CD14-positive monocyte (primary cell): ENCODE measurements at regions not wholly inside any gene's neighbourhood (a gene's known extent, or its start where the extent isn't known, plus 50 kb on each side); places are given as distances from the start of the nearest gene placed in this dataset.

Experiments used
- DNase-seq, 3 donors: peaks; one replicate each; pipeline ENCODE4 v3.0.0-alpha.2; 2011 to 2022
- H2AFZ ChIP-seq: 2 replicates; pipeline ENCODE4 v1.6.0; 2012; ENCODE audit warnings: mild to moderate bottlenecking, low read depth, low read length, inconsistent platforms; ENCODE audit not compliant: insufficient read depth, poor library complexity, severe bottlenecking
- H3K27ac ChIP-seq, 2 donors: 1 replicate in 1 of 2; 2 replicates in 1 of 2; pipeline ENCODE4 v1.5.1; 2012 to 2013; ENCODE audit warnings: low read length in 2 of 2, control low read depth in 1 of 2, inconsistent platforms in 1 of 2, low read depth in 1 of 2, mild to moderate bottlenecking in 1 of 2
- H3K27me3 ChIP-seq, 2 donors: one replicate each; pipeline versions ENCODE4 v1.6.0 to v1.6.1; 2011 to 2013; ENCODE audit warnings: low read length in 2 of 2; ENCODE audit not compliant: control insufficient read depth in 2 of 2, insufficient read depth in 2 of 2
- H3K36me3 ChIP-seq, 2 donors: replicated peaks in 1 of 2; 1 replicate in 1 of 2; 2 replicates in 1 of 2; pipeline versions ENCODE4 v1.5.1 to v1.6.1; 2012 to 2013; ENCODE audit warnings: low read length in 2 of 2, control low read depth in 1 of 2, inconsistent platforms in 1 of 2, mild to moderate bottlenecking in 1 of 2; ENCODE audit not compliant: insufficient read depth in 2 of 2, control insufficient read depth in 1 of 2
- H3K4me1 ChIP-seq, 2 donors: 1 replicate in 1 of 2; 2 replicates in 1 of 2; pipeline versions ENCODE4 v1.5.1 to v1.6.1; 2012 to 2013; ENCODE audit warnings: low read length in 2 of 2, control low read depth in 1 of 2, inconsistent platforms in 1 of 2, mild to moderate bottlenecking in 1 of 2, moderate library complexity in 1 of 2; ENCODE audit not compliant: insufficient read depth in 2 of 2, control insufficient read depth in 1 of 2
- H3K4me2 ChIP-seq: replicated peaks from 2 replicates; pipeline ENCODE3; 2012; ENCODE audit warnings: low read length, moderate library complexity, mild to moderate bottlenecking; ENCODE audit not compliant: poor library complexity, severe bottlenecking; ENCODE audit errors: extremely low read depth
- H3K4me3 ChIP-seq, 3 experiments: fragments of 200-600 bp in 1 of 3; sonication (generic) in 1 of 3; replicated peaks in 1 of 3; 1 replicate in 2 of 3; 2 replicates in 1 of 3; pipeline ENCODE4 v1.5.1; 2011 to 2013; ENCODE audit warnings: low read length in 3 of 3, mild to moderate bottlenecking in 3 of 3, control low read depth in 2 of 3, low read depth in 2 of 3, inconsistent platforms in 1 of 3, moderate library complexity in 1 of 3
- H3K79me2 ChIP-seq: 2 replicates; pipeline ENCODE4 v1.6.0; 2012; ENCODE audit warnings: mild to moderate bottlenecking, control low read depth, inconsistent platforms, low read length, moderate library complexity; ENCODE audit not compliant: insufficient read depth
- H3K9ac ChIP-seq: 2 replicates; pipeline ENCODE4 v1.6.0; 2017; ENCODE audit warnings: low read length, mild to moderate bottlenecking; ENCODE audit not compliant: insufficient read depth, poor library complexity, severe bottlenecking
- H3K9me3 ChIP-seq, 2 donors: replicated peaks in 1 of 2; 1 replicate in 1 of 2; 2 replicates in 1 of 2; pipeline versions ENCODE4 v1.5.1 to v1.6.1; 2012 to 2013; ENCODE audit warnings: low read length in 2 of 2, control low read depth in 1 of 2; ENCODE audit not compliant: control insufficient read depth in 1 of 2, insufficient read depth in 1 of 2
- H4K20me1 ChIP-seq: 2 replicates; pipeline ENCODE4 v1.6.0; 2012; ENCODE audit warnings: mild to moderate bottlenecking, low read length, control low read depth, moderate library complexity; ENCODE audit not compliant: insufficient read depth
- H3K27ac Mint-ChIP-seq, 7 donors: one replicate each; pipeline ENCODE4 v1.8.0; 2020; ENCODE audit warnings: mild to moderate bottlenecking in 7 of 7, mixed read lengths in 7 of 7, moderate library complexity in 6 of 7, inconsistent platforms in 2 of 7
- H3K27me3 Mint-ChIP-seq, 3 donors: one replicate each; pipeline ENCODE4 v1.8.0; 2021 to 2022; ENCODE audit warnings: low read depth in 3 of 3, mild to moderate bottlenecking in 3 of 3, mixed read lengths in 3 of 3, moderate library complexity in 3 of 3, inconsistent platforms in 1 of 3
- H3K36me3 Mint-ChIP-seq, 2 donors: one replicate each; pipeline ENCODE4 v1.8.0; 2020; ENCODE audit warnings: mixed read lengths in 2 of 2, inconsistent platforms in 1 of 2, mild to moderate bottlenecking in 1 of 2
- H3K4me1 Mint-ChIP-seq: one replicate; pipeline ENCODE4 v1.8.0; 2020; ENCODE audit warnings: mild to moderate bottlenecking, mixed read lengths
- H3K4me3 Mint-ChIP-seq, 2 donors: one replicate each; pipeline ENCODE4 v1.8.0; 2020; ENCODE audit warnings: mild to moderate bottlenecking in 2 of 2, mixed read lengths in 2 of 2, moderate library complexity in 1 of 2
- H3K9me3 Mint-ChIP-seq, 7 donors: one replicate each; pipeline ENCODE4 v1.8.0; 2020 to 2022; ENCODE audit warnings: mixed read lengths in 7 of 7, mild to moderate bottlenecking in 6 of 7, moderate library complexity in 6 of 7, inconsistent platforms in 2 of 7
- CTCF ChIP-seq: fragments of 200-600 bp; IDR thresholded peaks from one replicate; pipeline ENCODE4 v1.8.0; 2022; ENCODE audit warnings: antibody characterized with exemption, mild to moderate bottlenecking
- WGBS: methylation state at CpG from one replicate; pipeline ENCODE4 v1.1.5; 2013; ENCODE audit warnings: missing lambda C conversion rate; ENCODE audit not compliant: insufficient coverage; 5-methylcytosine and 5-hydroxymethylcytosine counted together
- intact Hi-C, 2 donors: fragments of 100-400 bp; cut with micrococcal nuclease; formaldehyde crosslinking; loops; one replicate each; pipeline versions ENCODE4 v1.15.0 to v1.15.1; 2023

DNA sequence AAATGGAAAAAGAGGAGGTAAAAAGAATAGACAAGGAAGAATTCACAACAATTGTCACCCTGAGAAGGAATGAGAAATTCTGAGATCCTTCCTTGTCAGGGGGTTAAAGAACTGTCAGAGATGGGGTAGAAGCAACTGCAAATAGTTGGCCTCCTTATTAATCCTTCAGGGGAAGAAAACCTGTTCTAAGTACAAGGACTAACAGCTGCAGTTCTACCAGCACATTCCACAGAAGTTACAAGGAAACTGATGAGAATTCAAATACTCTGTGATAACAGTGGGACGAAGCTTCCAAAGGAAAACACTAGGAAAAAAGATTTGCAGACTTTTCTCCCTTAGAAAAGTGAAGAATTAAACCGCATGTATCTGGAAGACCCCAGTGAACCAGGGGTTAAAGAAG lies 93.7 kb downstream of the OR2K2 start:
- no peak overlapping the region for H3K9ac ChIP-seq
- no peaks in the 10 kb centered on the region for H3K79me2 ChIP-seq
- Mint-ChIP-seq H3K36me3 (no peaks in the 10 kb centered on the region), H3K9me3 (peaks cover 0 to 2% (median 0%) of the 10 kb centered on the region in 7 donors), H3K4me1 (no peaks in the 10 kb centered on the region), H3K4me3 (no peak overlapping the region), H3K27me3 (peaks cover 0 to 6% (median 0%) of the 10 kb centered on the region in 3 donors), H3K27ac (no peak overlapping the region)
- no peaks in the 10 kb centered on the region for H3K4me1 ChIP-seq
- H3K4me2 ChIP-seq = no peak overlapping the region
- intact Hi-C loops = no loop called here
- DNase-seq = no peak
- no peak overlapping the region for H3K27ac ChIP-seq
- WGBS = 80% methylated on average over 1 of the region's 2 CpGs
- no peaks in the 10 kb centered on the region for H3K9me3 ChIP-seq
- H3K4me3 ChIP-seq = no peak overlapping the region
- H2AFZ ChIP-seq = no peak overlapping the region
- TF ChIP-seq CTCF = no peak
- H3K36me3 ChIP-seq = no peaks in the 10 kb centered on the region
- H4K20me1 ChIP-seq = no peaks in the 10 kb centered on the region
- no peaks in the 10 kb centered on the region for H3K27me3 ChIP-seq

DNA sequence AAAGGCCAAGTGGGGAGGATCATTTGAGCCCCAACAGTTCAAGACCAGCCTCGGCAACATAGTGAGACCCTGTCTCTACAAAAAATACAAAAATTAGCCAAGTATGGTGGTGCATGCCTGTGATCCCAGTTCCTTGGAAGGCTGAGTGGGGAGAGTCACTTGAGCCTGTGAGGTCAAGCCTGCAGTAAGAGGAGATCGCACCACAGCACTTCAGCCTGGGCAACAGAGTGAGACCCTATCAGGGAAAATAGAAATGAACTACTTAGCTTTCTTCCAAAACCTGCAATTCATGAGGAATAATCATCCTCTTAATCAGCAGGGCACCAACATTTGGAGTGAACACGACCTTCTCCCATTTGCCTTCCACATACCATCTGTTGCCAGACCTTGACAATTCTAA lies 96.1 kb downstream of the OR2K2 start:
- Mint-ChIP-seq H3K36me3 (no peaks in the 10 kb centered on the region), H3K27ac (no peak overlapping the region), H3K4me3 (no peak overlapping the region), H3K27me3 (peaks cover 0 to 6% (median 0%) of the 10 kb centered on the region in 3 donors), H3K4me1 (peaks cover 3% of the 10 kb centered on the region), H3K9me3 (no peaks in the 10 kb centered on the region)
- intact Hi-C loops = no loop called here
- Histone ChIP-seq H2AFZ (no peak overlapping the region), H3K4me3 (no peak overlapping the region), H3K27ac (no peak overlapping the region), H3K9ac (no peak overlapping the region), H4K20me1 (no peaks in the 10 kb centered on the region), H3K9me3 (no peaks in the 10 kb centered on the region), H3K27me3 (no peaks in the 10 kb centered on the region), H3K36me3 (no peaks in the 10 kb centered on the region), H3K4me1 (no peaks in the 10 kb centered on the region), H3K4me2 (no peak overlapping the region), H3K79me2 (no peaks in the 10 kb centered on the region)
- DNase-seq = no peak
- 94% methylated on average over 3 of the region's 3 CpGs for WGBS
- TF ChIP-seq CTCF = no peak
